ACC112 (cell line): ENCODE measurements at regions not wholly inside any gene's neighbourhood (a gene's known extent, or its start where the extent isn't known, plus 50 kb on each side); places are given as distances from the start of the nearest gene placed in this dataset.
"Not testable (repeated sequence)": the region's sequence is repeated elsewhere in the genome, so short reads cannot be mapped to it uniquely, and the experiment has no call there.

Experiments
- H2AFZ ChIP-seq: fragments of 200-600 bp; sonication (generic); one replicate; pipeline ENCODE4 v1.6.0; 2017; ENCODE audit warnings: antibody characterized with exemption, low read length; ENCODE audit not compliant: unreplicated experiment
- H3K27ac ChIP-seq: fragments of 200-600 bp; sonication (generic); 2 replicates; pipeline ENCODE4 v1.5.1; 2014; ENCODE audit warnings: low read depth, mild to moderate bottlenecking, antibody characterized with exemption, low read length, moderate library complexity
- H3K27me3 ChIP-seq: fragments of 200-600 bp; sonication (generic); 2 replicates; pipeline ENCODE4 v1.6.1; 2014; ENCODE audit warnings: mild to moderate bottlenecking, antibody characterized with exemption, low read length, moderate library complexity, mixed read lengths; ENCODE audit not compliant: insufficient read depth
- H3K36me3 ChIP-seq: fragments of 200-600 bp; sonication (generic); 2 replicates; pipeline ENCODE4 v1.6.1; 2016; ENCODE audit warnings: mild to moderate bottlenecking, antibody characterized with exemption, low read length, moderate library complexity, mixed read lengths; ENCODE audit not compliant: insufficient read depth
- H3K4me1 ChIP-seq: fragments of 200-600 bp; sonication (generic); one replicate; pipeline ENCODE4 v1.6.1; 2016; ENCODE audit warnings: low read length, mixed read lengths; ENCODE audit not compliant: insufficient read depth, unreplicated experiment, control insufficient read depth
- H3K4me3 ChIP-seq: fragments of 200-600 bp; sonication (generic); 2 replicates; pipeline ENCODE4 v1.5.1; 2014; ENCODE audit warnings: mild to moderate bottlenecking, low read depth, low read length
- H3K79me2 ChIP-seq: fragments of 200-600 bp; sonication (generic); one replicate; pipeline ENCODE4 v1.6.0; 2016; ENCODE audit warnings: low read length; ENCODE audit not compliant: control insufficient read depth, unreplicated experiment, insufficient read depth

DNA sequence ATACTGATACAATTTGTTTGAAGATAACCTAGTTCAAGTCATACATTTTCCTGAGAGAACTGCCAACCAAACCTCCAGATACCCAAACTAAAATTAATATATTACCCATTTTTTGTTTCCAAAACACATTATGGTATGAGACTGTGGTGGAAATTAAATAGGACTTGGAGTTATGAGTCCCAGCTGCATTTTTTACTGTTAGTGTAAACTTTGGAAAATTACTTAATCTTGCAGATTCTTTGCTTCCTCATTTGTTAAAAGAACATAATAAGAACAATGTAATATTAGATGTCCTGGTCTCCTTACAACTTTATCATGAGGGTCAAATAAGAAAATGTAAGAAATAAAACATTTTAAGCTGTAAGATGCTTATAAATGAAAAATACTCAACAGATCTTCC, 98.2 kb upstream of the TRIB2 start:
- Histone ChIP-seq H3K27me3 (no peaks in the 10 kb centered on the region), H3K4me3 (no peak overlapping the region), H3K36me3 (no peaks in the 10 kb centered on the region), H3K79me2 (no peaks in the 10 kb centered on the region), H3K4me1 (peaks cover 15% of the 10 kb centered on the region), H2AFZ (no peak overlapping the region), H3K27ac (no peak overlapping the region)

DNA sequence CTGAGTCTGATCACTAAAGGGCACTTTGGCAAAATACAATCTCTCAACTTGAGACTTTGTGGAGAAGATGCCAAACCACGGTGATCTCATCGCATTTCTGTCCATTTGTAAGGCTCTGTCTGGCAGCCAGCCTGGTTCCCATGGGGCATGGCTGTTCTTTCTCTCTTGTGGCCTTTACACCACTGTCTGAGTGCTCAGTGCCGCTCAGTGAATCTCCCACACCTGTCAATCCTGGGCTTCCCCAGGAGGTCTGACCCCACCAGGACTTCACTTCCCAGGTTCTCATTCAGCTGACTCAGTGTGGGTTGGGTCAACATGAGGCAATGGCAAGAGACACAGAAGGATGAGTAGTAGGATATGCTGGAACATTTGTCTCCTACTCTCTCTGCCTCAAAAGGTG, 96.8 kb upstream of the TRIB2 start:
- H3K4me3 ChIP-seq = no peak overlapping the region
- peaks cover 15% of the 10 kb centered on the region for H3K4me1 ChIP-seq
- H3K79me2 ChIP-seq = no peaks in the 10 kb centered on the region
- no peak overlapping the region for H3K27ac ChIP-seq
- H3K36me3 ChIP-seq = no peaks in the 10 kb centered on the region
- H2AFZ ChIP-seq = no peak overlapping the region
- no peaks in the 10 kb centered on the region for H3K27me3 ChIP-seq

DNA sequence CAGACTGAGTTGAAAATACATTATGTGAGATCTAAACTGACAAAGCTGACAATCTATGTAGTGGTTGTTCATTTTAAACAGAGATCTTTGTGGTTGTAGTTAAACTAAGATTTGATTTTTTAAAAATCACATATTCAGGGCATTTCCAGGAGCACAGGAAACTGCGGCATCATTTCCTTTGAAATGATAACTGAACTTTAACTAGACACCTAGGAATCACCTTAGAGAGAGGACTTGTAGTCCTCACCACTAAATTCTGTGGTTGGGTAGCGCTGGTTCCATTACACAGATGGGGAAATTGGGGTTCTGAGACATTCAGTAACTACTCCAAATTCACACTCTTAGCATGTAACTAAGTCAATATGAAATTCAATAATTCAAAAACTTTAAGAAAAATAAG, 96.0 kb upstream of the TRIB2 start:
- no peak overlapping the region for H3K27ac ChIP-seq
- no peaks in the 10 kb centered on the region for H3K36me3 ChIP-seq
- H3K79me2 ChIP-seq = no peaks in the 10 kb centered on the region
- H2AFZ ChIP-seq = no peak overlapping the region
- H3K4me3 ChIP-seq = no peak overlapping the region
- no peaks in the 10 kb centered on the region for H3K27me3 ChIP-seq
- peaks cover 15% of the 10 kb centered on the region for H3K4me1 ChIP-seq

DNA sequence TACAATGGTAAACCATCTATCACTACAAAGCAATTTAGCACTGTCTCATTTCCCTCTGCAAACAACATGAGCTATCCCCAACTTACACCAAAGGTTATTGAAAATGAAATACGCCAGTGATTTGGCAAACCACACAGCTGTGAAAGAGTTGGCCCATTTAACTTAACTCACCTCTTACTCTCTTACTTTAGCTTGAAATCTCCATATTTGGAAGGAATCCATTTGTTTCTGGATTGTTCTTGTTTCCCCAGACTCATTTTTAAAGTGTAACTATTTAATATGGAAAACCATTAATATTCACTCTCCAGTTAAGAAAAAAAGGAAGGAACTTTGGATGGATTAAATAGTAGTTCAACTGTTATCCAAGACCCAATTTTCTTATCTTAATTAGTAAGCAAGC, 93.7 kb upstream of the TRIB2 start:
- Histone ChIP-seq H3K36me3 (no peaks in the 10 kb centered on the region), H3K27me3 (no peaks in the 10 kb centered on the region)

DNA sequence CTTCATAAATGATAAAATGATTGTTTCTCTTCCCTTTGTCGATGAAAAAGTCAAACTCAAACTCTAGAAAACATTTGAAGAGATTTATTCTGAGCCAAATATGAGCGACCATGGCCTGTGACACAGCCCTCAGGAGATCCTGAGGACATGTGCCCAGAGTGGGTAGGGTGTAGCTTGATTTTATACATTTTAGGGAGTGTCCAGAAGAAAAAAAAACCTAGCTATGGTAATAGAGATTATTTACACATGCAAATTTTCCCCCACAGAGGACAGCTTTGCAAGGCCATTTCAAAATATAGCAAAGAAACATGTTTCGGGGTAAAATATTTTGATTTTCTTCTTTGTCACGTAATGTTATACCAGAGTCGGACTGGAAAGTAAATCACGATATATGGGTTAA, 92.4 kb upstream of the TRIB2 start:
- Histone ChIP-seq H3K27me3 (no peaks in the 10 kb centered on the region), H3K4me1 (peaks cover 13% of the 10 kb centered on the region), H3K36me3 (no peaks in the 10 kb centered on the region), H3K27ac (no peak overlapping the region), H2AFZ (no peak overlapping the region), H3K79me2 (no peaks in the 10 kb centered on the region), H3K4me3 (no peak overlapping the region)

More for the DNA sequence above, 93.7 kb upstream of the TRIB2 start:
- no peak overlapping the region for H3K4me3 ChIP-seq
- H3K4me1 ChIP-seq = peaks cover 15% of the 10 kb centered on the region
- no peaks in the 10 kb centered on the region for H3K79me2 ChIP-seq
- no peak overlapping the region for H3K27ac ChIP-seq
- H2AFZ ChIP-seq = no peak overlapping the region

DNA sequence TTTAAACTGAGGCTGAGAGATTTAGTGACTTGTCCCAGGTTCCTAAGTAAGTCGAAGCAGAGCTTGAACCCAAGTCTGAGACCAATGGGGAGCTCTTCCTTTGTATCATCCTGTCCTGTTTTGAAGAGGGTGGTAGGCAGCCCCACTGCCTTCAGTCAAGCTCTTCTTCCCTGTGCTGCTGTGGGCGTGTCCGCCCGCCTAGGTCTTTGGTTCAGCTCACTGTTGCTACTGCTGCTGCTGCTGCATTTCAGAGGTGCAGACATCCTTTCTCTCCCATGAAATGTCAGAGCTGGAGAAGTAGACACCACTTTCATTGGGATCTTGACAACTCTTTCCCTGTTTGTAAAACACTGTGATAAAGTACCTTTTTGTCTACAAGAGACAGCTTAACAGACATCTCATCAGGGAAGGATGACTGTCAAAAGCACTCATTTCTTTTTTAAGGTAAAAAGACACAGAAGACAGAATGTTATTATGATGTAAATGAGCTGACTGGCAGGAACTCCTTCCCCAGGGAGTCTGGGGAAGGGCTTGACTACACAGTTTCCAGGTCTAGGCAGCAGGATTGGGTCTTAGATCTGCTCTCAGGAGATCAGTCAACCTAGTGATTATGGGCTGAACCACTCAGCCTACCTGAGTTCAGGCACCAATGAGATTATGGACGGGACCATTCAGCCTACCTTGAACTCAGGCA, 91.7 kb upstream of the TRIB2 start:
- H3K4me3 ChIP-seq = no peak overlapping the region
- H3K27ac ChIP-seq = no peak overlapping the region
- no peaks in the 10 kb centered on the region for H3K36me3 ChIP-seq
- no peaks in the 10 kb centered on the region for H3K27me3 ChIP-seq
- H3K4me1 ChIP-seq = peaks cover 6% of the 10 kb centered on the region
- no peak overlapping the region for H2AFZ ChIP-seq
- H3K79me2 ChIP-seq = no peaks in the 10 kb centered on the region

DNA sequence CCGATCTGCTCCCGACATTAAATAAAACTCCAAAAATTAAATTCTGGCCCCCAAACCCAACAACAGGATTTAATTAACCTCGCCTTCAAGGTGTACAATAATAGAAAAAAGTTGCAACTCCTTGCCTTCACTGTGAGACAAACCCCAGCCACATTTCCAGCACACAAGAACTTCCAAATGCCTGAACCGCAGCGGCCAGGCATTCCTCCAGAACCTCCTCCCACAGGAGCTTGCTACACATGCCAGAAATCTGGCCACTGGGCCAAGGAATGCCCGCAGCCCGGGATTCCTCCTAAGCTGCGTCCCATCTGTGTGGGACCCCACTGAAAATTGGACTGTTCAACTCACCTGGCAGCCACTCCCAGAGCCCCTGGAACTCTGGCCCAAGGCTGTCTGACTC, 88.2 kb upstream of the TRIB2 start:
- H3K4me1 ChIP-seq, H3K4me3 ChIP-seq, H3K36me3 ChIP-seq, H3K27me3 ChIP-seq, H3K27ac ChIP-seq, H3K79me2 ChIP-seq, H2AFZ ChIP-seq: not testable (repeated sequence)

DNA sequence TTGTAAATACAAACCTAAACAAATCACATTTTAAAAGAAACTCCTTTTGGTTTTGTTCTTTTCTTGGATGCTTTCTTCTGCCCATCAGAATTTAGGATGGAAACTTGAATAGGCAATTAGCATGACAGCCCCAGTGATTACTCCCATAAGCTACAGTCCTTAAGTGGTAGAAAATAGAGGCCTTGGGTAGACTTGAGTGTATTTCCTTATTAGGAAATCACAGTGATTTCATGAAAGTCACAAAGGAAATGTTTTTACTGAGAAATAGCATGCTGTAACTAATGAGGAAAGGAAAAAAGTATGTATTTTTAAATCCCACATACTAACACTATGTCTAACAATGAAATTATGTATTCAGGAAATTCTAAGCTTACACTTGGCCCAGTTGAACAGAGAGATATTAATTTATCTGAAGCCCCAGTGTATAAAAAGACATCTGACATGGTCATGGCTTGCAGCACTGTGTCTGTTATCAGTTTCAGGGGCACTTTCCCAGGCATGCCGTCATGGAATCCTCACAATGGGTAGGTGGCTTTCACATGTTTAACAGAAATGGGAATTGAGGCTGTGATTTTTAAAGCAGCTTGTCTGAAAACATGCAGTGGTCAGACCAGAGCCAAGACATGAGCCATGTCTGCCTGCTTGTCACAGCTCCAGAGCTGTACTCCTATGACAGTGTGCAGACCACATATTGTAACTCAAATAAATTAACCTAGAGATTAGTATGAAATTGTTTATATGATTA, 79.7 kb upstream of the TRIB2 start:
- H3K36me3 ChIP-seq = no peaks in the 10 kb centered on the region
- H3K4me1 ChIP-seq = no peaks in the 10 kb centered on the region
- H3K27ac ChIP-seq = no peak overlapping the region
- H2AFZ ChIP-seq = no peak overlapping the region
- H3K79me2 ChIP-seq = no peaks in the 10 kb centered on the region
- H3K27me3 ChIP-seq = peaks cover 6% of the 10 kb centered on the region; the same call in 1 of the 2 replicates
- H3K4me3 ChIP-seq = no peak overlapping the region

DNA sequence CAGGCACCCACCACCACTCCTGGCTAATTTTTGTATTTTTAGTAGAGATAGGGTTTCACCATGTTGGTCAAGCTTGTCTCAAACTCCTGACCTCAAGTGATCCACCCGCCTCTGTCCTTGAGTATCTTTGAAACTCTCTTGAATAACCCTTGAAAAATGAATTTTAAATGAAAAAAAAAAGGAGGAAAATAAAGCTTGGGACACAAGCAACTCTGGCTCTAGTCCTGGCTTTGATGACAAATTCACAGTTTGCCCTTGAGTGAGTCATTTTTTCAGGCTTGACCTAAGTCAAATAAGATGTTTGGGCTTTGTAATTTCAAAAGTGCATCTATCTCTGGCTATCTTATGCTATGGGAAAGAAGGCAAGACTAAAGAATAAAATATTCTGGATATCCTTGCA, 79.0 kb upstream of the TRIB2 start:
- Histone ChIP-seq H3K79me2 (no peaks in the 10 kb centered on the region), H3K4me1 (no peaks in the 10 kb centered on the region), H3K36me3 (no peaks in the 10 kb centered on the region), H3K4me3 (no peak overlapping the region), H3K27me3 (peaks cover 6% of the 10 kb centered on the region; the same call in 1 of the 2 replicates), H2AFZ (no peak overlapping the region), H3K27ac (no peak overlapping the region)

DNA sequence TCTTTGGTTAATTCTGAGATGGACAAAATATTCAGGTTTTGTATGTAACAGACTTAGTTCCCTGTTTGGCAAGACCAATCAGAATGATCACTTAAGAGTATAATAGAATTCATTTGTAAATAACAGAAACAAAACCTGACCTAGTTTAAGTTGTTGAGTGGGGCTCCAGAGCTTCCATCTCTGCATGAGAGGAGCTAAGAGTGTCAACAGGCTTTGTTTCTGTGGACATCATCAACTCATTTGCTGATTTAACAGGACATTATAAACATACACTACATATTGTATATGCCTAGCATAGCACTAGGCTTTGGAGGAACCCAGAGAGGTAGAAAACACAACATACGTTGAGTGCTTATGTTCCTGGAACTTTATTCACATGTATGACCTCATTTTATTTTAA, 75.3 kb upstream of the TRIB2 start:
- Histone ChIP-seq H2AFZ (no peak overlapping the region), H3K4me3 (no peak overlapping the region), H3K4me1 (no peaks in the 10 kb centered on the region), H3K36me3 (no peaks in the 10 kb centered on the region), H3K27me3 (peaks cover 16% of the 10 kb centered on the region; the same call in 1 of the 2 replicates), H3K79me2 (no peaks in the 10 kb centered on the region), H3K27ac (no peak overlapping the region)

DNA sequence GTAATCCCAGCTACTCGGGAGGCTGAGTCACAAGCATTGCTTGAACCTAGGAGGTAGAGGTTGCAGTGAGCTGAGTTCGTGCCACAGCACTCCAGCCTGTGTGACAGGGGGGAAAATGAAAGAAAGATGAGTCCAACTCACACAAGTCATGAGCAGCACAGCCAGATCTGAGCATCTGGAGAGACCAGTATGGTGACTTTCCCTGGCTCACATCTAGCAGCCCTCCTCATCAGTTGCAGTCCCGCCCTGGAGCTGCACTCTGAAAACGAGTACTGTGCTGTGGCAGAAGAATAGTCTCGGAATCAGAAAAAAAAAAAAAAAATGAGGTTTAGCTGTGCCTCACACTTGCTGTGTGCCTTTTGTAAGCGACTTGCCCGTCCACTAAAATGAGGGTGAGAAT, 74.4 kb upstream of the TRIB2 start:
- Histone ChIP-seq H3K36me3 (no peaks in the 10 kb centered on the region), H2AFZ (no peak overlapping the region), H3K79me2 (no peaks in the 10 kb centered on the region), H3K4me1 (no peaks in the 10 kb centered on the region), H3K27ac (no peak overlapping the region), H3K27me3 (peaks cover 20% of the 10 kb centered on the region; the same call in 1 of the 2 replicates), H3K4me3 (no peak overlapping the region)
